ENCODE measurements at regions not wholly inside any gene's neighbourhood (a gene's known extent, or its start where the extent isn't known, plus 50 kb on each side); places are given as distances from the start of the nearest gene placed in this dataset.
"Not testable (repeated sequence)": the region's sequence is repeated elsewhere in the genome, so short reads cannot be mapped to it uniquely, and the experiment has no call there.

DNA sequence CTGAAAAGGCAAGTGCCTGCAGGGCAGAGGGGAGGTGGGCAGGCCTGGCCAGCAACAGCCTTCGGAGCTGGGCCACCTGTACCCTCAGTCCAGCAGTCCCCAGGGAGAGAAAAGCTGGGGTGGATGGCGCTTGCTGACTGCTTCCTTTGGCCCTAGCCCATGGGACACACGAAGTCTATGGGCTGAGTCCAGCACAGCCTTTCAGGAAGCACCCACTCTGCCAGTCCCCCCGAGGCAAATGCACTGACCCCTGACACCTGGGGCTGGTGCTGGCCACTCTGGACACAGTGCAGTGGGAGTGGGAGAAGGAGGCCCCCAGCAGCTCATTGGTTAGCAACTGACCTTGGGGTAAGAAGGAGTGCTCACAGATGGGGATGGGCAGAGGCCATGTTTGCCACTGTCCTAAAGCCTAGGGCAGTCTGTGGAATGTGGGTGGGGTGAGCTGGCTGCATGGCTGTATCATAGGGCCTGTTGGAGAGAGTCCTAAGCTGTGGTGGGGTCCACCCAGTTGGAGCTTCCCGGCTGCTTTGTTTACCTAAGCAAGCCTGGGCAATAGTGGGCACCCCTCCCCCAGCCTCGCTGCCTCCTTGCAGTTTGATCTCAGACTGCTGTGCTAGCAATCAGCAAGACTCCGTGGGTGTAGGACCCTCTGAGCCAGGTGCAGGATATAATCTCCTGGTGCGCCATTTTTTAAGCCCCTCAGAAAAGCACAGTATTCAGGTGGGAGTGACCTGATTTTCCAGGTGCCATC lies 240.2 kb downstream of the ANKRD30B start:
- TF ChIP-seq, protein P1, sequence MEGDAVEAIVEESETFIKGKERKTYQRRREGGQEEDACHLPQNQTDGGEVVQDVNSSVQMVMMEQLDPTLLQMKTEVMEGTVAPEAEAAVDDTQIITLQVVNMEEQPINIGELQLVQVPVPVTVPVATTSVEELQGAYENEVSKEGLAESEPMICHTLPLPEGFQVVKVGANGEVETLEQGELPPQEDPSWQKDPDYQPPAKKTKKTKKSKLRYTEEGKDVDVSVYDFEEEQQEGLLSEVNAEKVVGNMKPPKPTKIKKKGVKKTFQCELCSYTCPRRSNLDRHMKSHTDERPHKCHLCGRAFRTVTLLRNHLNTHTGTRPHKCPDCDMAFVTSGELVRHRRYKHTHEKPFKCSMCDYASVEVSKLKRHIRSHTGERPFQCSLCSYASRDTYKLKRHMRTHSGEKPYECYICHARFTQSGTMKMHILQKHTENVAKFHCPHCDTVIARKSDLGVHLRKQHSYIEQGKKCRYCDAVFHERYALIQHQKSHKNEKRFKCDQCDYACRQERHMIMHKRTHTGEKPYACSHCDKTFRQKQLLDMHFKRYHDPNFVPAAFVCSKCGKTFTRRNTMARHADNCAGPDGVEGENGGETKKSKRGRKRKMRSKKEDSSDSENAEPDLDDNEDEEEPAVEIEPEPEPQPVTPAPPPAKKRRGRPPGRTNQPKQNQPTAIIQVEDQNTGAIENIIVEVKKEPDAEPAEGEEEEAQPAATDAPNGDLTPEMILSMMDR (IDR thresholded peaks at IDR 0.05; ENCODE audit: insufficient read depth, low read length, poor library complexity, severe bottlenecking) = not testable (repeated sequence)
- not testable (repeated sequence) for TF ChIP-seq EZH2phosphoT487 (conservative IDR thresholded peaks at IDR 0.05; ENCODE audit: low read length)
